H1 (cell line): ENCODE measurements at regions not wholly inside any gene's neighbourhood (a gene's known extent, or its start where the extent isn't known, plus 50 kb on each side); places are given as distances from the start of the nearest gene placed in this dataset.

Experiments
- CTCF ChIA-PET: fragments of 300-600 bp; sonication (Branson Sonifier 250); formaldehyde crosslinking; loops from one replicate; lab custom pipeline; 2021; ENCODE audit not compliant: partially characterized antibody; lab: Charles Lee
- POLR2A ChIA-PET: fragments of 300-600 bp; sonication (Branson Sonifier 250); formaldehyde crosslinking; loops from one replicate; lab custom pipeline; 2021; ENCODE audit warnings: inconsistent platforms; ENCODE audit not compliant: partially characterized antibody; lab: Charles Lee
- DNase-seq, 2 experiments: peaks; one replicate each; pipeline versions ENCODE4 v3.0.0 to v3.0.0-alpha.2; 2010 to 2022; ENCODE audit warnings: low spot score in 2 of 2, low read depth in 1 of 2, mixed read lengths in 1 of 2
- FAIRE-seq: peaks from 2 replicates; lab custom pipeline; 2011; peaks lifted over from hg19 to GRCh38; lab: Jason Lieb, UNC
- H2AFZ ChIP-seq: 2 replicates; pipeline ENCODE4 v1.8.1; 2012; ENCODE audit warnings: low read length, inconsistent platforms
- H2AK5ac ChIP-seq: 2 replicates; pipeline ENCODE4 v1.6.1; 2013; ENCODE audit warnings: low read depth, low read length
- H2BK120ac ChIP-seq: replicated peaks from 2 replicates; pipeline ENCODE3; 2013; ENCODE audit warnings: low read depth, low read length, inconsistent platforms
- H2BK12ac ChIP-seq: 2 replicates; pipeline ENCODE4 v1.6.1; 2013; ENCODE audit warnings: low read depth, low read length
- H2BK15ac ChIP-seq: 2 replicates; pipeline ENCODE4 v1.6.1; 2013; ENCODE audit warnings: low read length
- H2BK20ac ChIP-seq: 2 replicates; pipeline ENCODE4 v1.6.1; 2013; ENCODE audit warnings: low read length
- H2BK5ac ChIP-seq: 2 replicates; pipeline ENCODE4 v1.6.1; 2013; ENCODE audit warnings: low read depth, low read length
- H3K14ac ChIP-seq: 2 replicates; pipeline ENCODE4 v1.6.1; 2013; ENCODE audit warnings: inconsistent platforms; ENCODE audit not compliant: insufficient read length
- H3K18ac ChIP-seq: 2 replicates; pipeline ENCODE4 v1.6.1; 2013; ENCODE audit warnings: low read length; ENCODE audit errors: extremely low read depth
- H3K23ac ChIP-seq: 2 replicates; pipeline ENCODE4 v1.6.1; 2013; ENCODE audit warnings: inconsistent platforms; ENCODE audit not compliant: insufficient read length
- H3K23me2 ChIP-seq: 2 replicates; pipeline ENCODE4 v1.6.1; 2013; ENCODE audit warnings: low read depth, low read length
- H3K27ac ChIP-seq: 2 replicates; pipeline ENCODE4 v1.6.1; 2011; ENCODE audit warnings: low read depth, low read length, inconsistent platforms
- H3K27me3 ChIP-seq, 4 experiments: replicated peaks in 1 of 4; 1 replicate in 1 of 4; 2 replicates in 3 of 4; pipeline versions ENCODE4 v1.6.1 to v1.8.1; 2011 to 2013; ENCODE audit warnings: low read length in 3 of 4, mild to moderate bottlenecking in 3 of 4, inconsistent platforms in 2 of 4, mixed read lengths in 2 of 4, moderate library complexity in 1 of 4; ENCODE audit not compliant: control insufficient read depth in 3 of 4, insufficient read depth in 3 of 4; ENCODE audit errors: extremely low read depth in 1 of 4
- H3K36me3 ChIP-seq, 4 experiments: 2 replicates each; pipeline versions ENCODE4 v1.6.1 to v1.8.1; 2011 to 2013; ENCODE audit warnings: mild to moderate bottlenecking in 4 of 4, low read length in 3 of 4, moderate library complexity in 2 of 4, control low read depth in 1 of 4, inconsistent platforms in 1 of 4; ENCODE audit not compliant: insufficient read depth in 4 of 4, control insufficient read depth in 2 of 4
- H3K4ac ChIP-seq: replicated peaks from 2 replicates; pipeline ENCODE3; 2013; ENCODE audit warnings: low read length, low read depth, mixed read lengths, inconsistent platforms; ENCODE audit not compliant: insufficient read length
- H3K4me1 ChIP-seq, 4 experiments: replicated peaks in 1 of 4; 1 replicate in 1 of 4; 2 replicates in 3 of 4; pipeline versions ENCODE4 v1.6.1 to v1.8.1; 2011 to 2013; ENCODE audit warnings: low read length in 3 of 4, inconsistent platforms in 2 of 4, mixed read lengths in 1 of 4; ENCODE audit not compliant: insufficient read depth in 4 of 4, control insufficient read depth in 3 of 4
- H3K4me2 ChIP-seq, 2 experiments: 2 replicates each; pipeline versions ENCODE4 v1.6.1 to v1.8.1; 2011 to 2013; ENCODE audit warnings: low read depth in 2 of 2, low read length in 2 of 2, control low read depth in 1 of 2, inconsistent platforms in 1 of 2, mild to moderate bottlenecking in 1 of 2; ENCODE audit not compliant: insufficient read depth in 1 of 2
- H3K4me3 ChIP-seq, 4 experiments: fragments of 200-600, 300-600 bp in 1 of 4; sonication (generic), shearing (Covaris generic), sonication (Bioruptor Twin) in 1 of 4; 2 replicates each; pipeline versions ENCODE4 v1.5.1 to v1.8.1; 2011 to 2016; ENCODE audit warnings: low read length in 4 of 4, low read depth in 3 of 4, control low read depth in 2 of 4, inconsistent platforms in 2 of 4, mild to moderate bottlenecking in 2 of 4, mixed read lengths in 1 of 4, moderate library complexity in 1 of 4; ENCODE audit not compliant: insufficient read depth in 2 of 4; ENCODE audit errors: extremely low read depth in 1 of 4
- H3K56ac ChIP-seq: replicated peaks from 2 replicates; pipeline ENCODE3; 2013; ENCODE audit warnings: low read depth, mild to moderate bottlenecking, mixed read lengths, low read length, inconsistent platforms; ENCODE audit not compliant: insufficient read length
- H3K79me1 ChIP-seq: 2 replicates; pipeline ENCODE4 v1.6.1; 2013; ENCODE audit warnings: low read depth, low read length, control low read depth
- H3K79me2 ChIP-seq, 2 experiments: 2 replicates each; pipeline versions ENCODE4 v1.6.1 to v1.8.1; 2012 to 2013; ENCODE audit warnings: low read length in 2 of 2, mild to moderate bottlenecking in 2 of 2, inconsistent platforms in 1 of 2; ENCODE audit not compliant: insufficient read depth in 2 of 2, control insufficient read depth in 1 of 2
- H3K9ac ChIP-seq, 4 experiments: replicated peaks in 1 of 4; 1 replicate in 1 of 4; 2 replicates in 3 of 4; pipeline versions ENCODE4 v1.6.1 to v1.8.1; 2011 to 2013; ENCODE audit warnings: low read depth in 3 of 4, low read length in 3 of 4, control low read depth in 2 of 4, mild to moderate bottlenecking in 2 of 4, moderate library complexity in 2 of 4, inconsistent platforms in 1 of 4; ENCODE audit errors: extremely low read depth in 1 of 4
- H3K9me3 ChIP-seq, 2 experiments: 2 replicates each; pipeline versions ENCODE4 v1.6.1 to v1.8.1; 2012 to 2013; ENCODE audit warnings: mild to moderate bottlenecking in 2 of 2, moderate library complexity in 2 of 2, control low read depth in 1 of 2, inconsistent platforms in 1 of 2, low read depth in 1 of 2, low read length in 1 of 2, mixed read lengths in 1 of 2; ENCODE audit not compliant: insufficient read depth in 2 of 2
- H4K20me1 ChIP-seq, 2 experiments: replicated peaks in 1 of 2; 2 replicates each; pipeline versions ENCODE3 to v1.8.1; 2011 to 2013; ENCODE audit warnings: inconsistent platforms in 2 of 2, low read length in 2 of 2, mild to moderate bottlenecking in 1 of 2; ENCODE audit not compliant: insufficient read depth in 2 of 2, control insufficient read depth in 1 of 2
- H4K5ac ChIP-seq: 2 replicates; pipeline ENCODE4 v1.6.1; 2013; ENCODE audit warnings: low read length, low read depth, mixed read lengths, inconsistent platforms; ENCODE audit not compliant: insufficient read length
- H4K8ac ChIP-seq: 2 replicates; pipeline ENCODE4 v1.8.0; 2013; ENCODE audit warnings: mild to moderate bottlenecking, moderate library complexity, low read length, inconsistent platforms; ENCODE audit not compliant: insufficient read depth; ENCODE audit errors: extremely low read depth
- H4K91ac ChIP-seq: replicated peaks from 2 replicates; pipeline ENCODE3; 2013; ENCODE audit warnings: low read length, mixed read lengths, inconsistent platforms; ENCODE audit not compliant: insufficient read length
- JUN ChIP-seq: IDR thresholded peaks from 2 replicates; pipeline ENCODE4 v1.6.1; 2011; ENCODE audit warnings: low read depth, mild to moderate bottlenecking, improper control_type of control experiment, low read length
- RBBP5 ChIP-seq: IDR thresholded peaks from 2 replicates; pipeline ENCODE4 v1.7.1; 2012; ENCODE audit warnings: low read depth, mild to moderate bottlenecking, inconsistent platforms, low read length, moderate library complexity, borderline replicate concordance
- TEAD4 ChIP-seq: IDR thresholded peaks from 2 replicates; pipeline ENCODE4 v1.6.1; 2012; ENCODE audit warnings: low read depth, low read length, inconsistent platforms, mixed read lengths
- WGBS, 2 experiments: shearing (Covaris generic) in 1 of 2; methylation state at CpG; one replicate each; pipeline versions ENCODE4 v1.1.6 to v1.1.7; 2013 to 2015; ENCODE audit warnings: low lambda C conversion rate in 2 of 2, mixed read lengths in 2 of 2, inconsistent platforms in 1 of 2, low coverage in 1 of 2, missing lambda C conversion rate in 1 of 2; ENCODE audit not compliant: insufficient replicate concordance in 2 of 2, insufficient coverage in 1 of 2, insufficient read length in 1 of 2; ENCODE audit errors: extremely low coverage in 1 of 2, missing lambda C conversion rate in 1 of 2; 5-methylcytosine and 5-hydroxymethylcytosine counted together

- Histone ChIP-seq H3K4ac (no peak overlapping the region), H2BK5ac (no peak overlapping the region), H3K23ac (no peak overlapping the region), H3K4me1 (peaks cover 0 to 5% (median under 1%) of the 10 kb centered on the region in 4 experiments; a peak in 2 of 7 replicates), H2AFZ (no peak overlapping the region), H4K5ac (no peak overlapping the region), H3K36me3 (no peaks in the 10 kb centered on the region), H3K79me2 (no peaks in the 10 kb centered on the region), H2BK20ac (no peak overlapping the region), H3K23me2 (no peaks in the 10 kb centered on the region), H3K27ac (no peak overlapping the region), H3K4me3 (no peak overlapping the region), H2AK5ac (no peak overlapping the region), H3K4me2 (no peak overlapping the region), H3K56ac (no peak overlapping the region), H2BK15ac (no peak overlapping the region), H2BK120ac (no peak overlapping the region), H4K8ac (no peak overlapping the region), H3K79me1 (no peaks in the 10 kb centered on the region), H3K18ac (no peak overlapping the region), H2BK12ac (no peak overlapping the region), H3K9ac (no peak overlapping the region), H3K14ac (no peak overlapping the region), H3K9me3 (peaks cover 5 to 9% of the 10 kb centered on the region in 2 experiments; a peak in 2 of 4 replicates), H3K27me3 (no peaks in the 10 kb centered on the region), H4K20me1 (no peaks in the 10 kb centered on the region), H4K91ac (no peak overlapping the region)
- ChIA-PET CTCF (interaction anchor here (1.2 kb wide), 1 partner anchor 363 kb away, joined by 4 read pairs; no protein-coding TSS in a partner anchor), POLR2A (no interaction called here)
- DNase-seq (no peak), FAIRE-seq (no peak)
- 93% methylated on average over 12 of the region's 12 CpGs; no CpG with 5 or more reads in 1 of the 2 experiments for WGBS, 2 experiments
- TF ChIP-seq JUN (no peak), TEAD4 (no peak), RBBP5 (no peak)
Observed at GRCh38 chr4:62526671-62527070, 1326.5 kb downstream of the ADGRL3 start.
